DMS79 treated with DMSO at 0.1 percent for 48 hours (cell line): ENCODE measurements at regions not wholly inside any gene's neighbourhood (a gene's known extent, or its start where the extent isn't known, plus 50 kb on each side); places are given as distances from the start of the nearest gene placed in this dataset.
A peak's percentile ranks its signal among the peaks of the same experiment; 100 is the strongest.
"Not testable (repeated sequence)": the region's sequence is repeated elsewhere in the genome, so short reads cannot be mapped to it uniquely, and the experiment has no call there.

Experiments used
- DNase-seq: peaks from one replicate; lab custom pipeline; 2025; lab: John Stamatoyannopoulos, UW

DNA sequence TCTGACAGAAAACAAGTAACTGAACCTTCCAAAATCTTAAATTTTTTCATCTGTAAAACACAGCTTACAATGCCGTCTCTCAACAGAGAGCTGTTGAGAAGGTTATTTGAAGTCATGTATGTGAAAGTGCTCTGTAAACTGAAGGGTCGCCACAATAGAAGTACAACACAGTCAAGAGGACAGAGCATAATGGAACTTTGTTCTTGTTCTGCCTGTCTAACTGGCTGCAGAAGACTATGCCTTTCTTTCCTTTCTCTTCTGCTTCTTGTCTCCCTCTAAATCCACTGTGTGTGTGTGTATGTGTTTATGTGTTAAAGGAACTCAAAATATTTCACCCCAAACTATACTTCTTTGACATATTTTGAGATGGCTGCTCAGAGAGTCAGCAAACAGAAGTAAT lies 365.8 kb upstream of the RND3 start:
- DNase-seq = no peak

GRCh38 chr2:150850641-150851040 lies 363.2 kb upstream of the RND3 start:
- DNase-seq = no peak

DNA sequence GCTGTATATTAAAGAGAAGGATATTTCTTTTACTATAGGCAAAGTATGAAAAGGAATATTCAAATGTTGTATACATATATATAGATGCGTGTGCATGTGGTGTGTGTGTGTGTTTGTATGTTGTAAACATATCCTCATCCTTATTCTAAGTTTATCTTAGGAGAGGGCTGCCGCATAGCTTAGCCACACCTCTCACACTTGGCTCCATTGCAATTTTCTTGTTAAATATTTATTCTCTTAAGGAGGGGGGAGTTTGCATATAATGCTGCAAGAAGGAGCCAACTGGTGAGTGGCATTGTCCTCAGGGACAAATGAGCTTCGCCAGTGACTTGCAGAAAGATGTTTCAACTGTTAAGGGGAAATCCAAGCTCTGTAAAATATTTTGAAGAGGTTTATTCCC lies 360.1 kb upstream of the RND3 start:
- DNase-seq = no peak

DNA sequence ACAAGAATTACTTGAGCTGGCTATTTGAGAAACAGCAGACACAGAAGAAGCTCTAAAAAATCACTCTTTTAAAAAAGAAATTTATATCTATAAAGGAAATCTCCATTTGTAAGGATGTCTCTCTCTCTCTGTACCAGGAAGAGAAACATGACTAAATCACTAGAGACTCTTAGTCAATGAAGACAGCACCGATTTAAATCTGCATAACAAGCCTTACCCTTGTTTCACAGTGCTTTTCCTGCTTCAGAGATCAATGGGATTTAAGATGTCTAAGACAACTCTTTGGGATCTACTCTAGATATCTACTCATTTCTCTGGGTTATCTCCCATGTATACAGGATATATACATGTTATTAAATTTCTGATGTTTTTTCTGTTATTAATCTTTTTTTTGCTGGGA lies 359.2 kb upstream of the RND3 start:
- no peak for DNase-seq

GRCh38 chr2:150832686-150833085 lies 345.2 kb upstream of the RND3 start:
- DNase-seq = no peak

- no peak for DNase-seq
These were observed 336.7 kb upstream of the RND3 start for GRCh38 chr2:150824118-150824517.

GRCh38 chr2:150817422-150817821 lies 330.0 kb upstream of the RND3 start:
- no peak for DNase-seq

- no peak for DNase-seq
These were observed 325.3 kb upstream of the RND3 start for GRCh38 chr2:150812664-150813367.

- DNase-seq = no peak
These were observed 324.6 kb upstream of the RND3 start for GRCh38 chr2:150812066-150812465.

DNA sequence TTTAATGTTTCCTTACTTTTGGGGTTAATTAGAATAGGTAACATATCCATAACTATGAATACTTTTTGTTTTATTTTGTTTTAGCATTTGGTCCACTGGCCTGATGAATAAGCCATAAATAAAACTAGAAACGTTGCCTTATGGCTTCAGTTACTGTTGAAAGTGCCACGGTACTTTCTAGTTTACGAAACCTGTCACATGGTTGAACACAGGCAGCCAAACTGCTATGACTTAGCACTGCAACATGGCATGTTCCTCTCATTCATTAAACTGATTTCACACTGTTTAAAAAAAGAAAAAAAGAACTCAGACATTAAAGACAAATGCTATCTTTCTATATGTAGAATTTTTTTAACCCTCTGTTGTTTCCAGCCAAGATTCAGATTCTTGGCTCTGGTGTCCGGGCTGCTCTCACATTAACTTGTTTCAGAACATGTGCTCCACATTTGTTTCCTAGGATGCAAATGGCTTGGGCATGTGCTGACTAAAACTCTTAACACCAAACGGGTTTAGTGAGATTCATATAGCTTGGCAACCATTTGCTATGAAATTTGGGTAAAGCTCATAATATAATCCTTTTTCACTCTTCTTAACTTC lies 323.9 kb upstream of the RND3 start:
- no peak for DNase-seq

- no peak for DNase-seq
These were observed 321.6 kb upstream of the RND3 start for GRCh38 chr2:150809103-150809502.

GRCh38 chr2:150806336-150806735 lies 318.9 kb upstream of the RND3 start:
- DNase-seq = peak; percentile 94

GRCh38 chr2:150803689-150804398 lies 316.4 kb upstream of the RND3 start:
- DNase-seq = no peak

GRCh38 chr2:150802635-150803034 lies 315.2 kb upstream of the RND3 start:
- DNase-seq = no peak

GRCh38 chr2:150796236-150796635 lies 308.8 kb upstream of the RND3 start:
- DNase-seq = not testable (repeated sequence)

GRCh38 chr2:150792780-150793300 lies 305.4 kb upstream of the RND3 start:
- no peak for DNase-seq

- DNase-seq = no peak
These were observed 304.1 kb upstream of the RND3 start for GRCh38 chr2:150791567-150791966.

- no peak for DNase-seq
These were observed 302.0 kb upstream of the RND3 start for GRCh38 chr2:150789376-150789905.

DNA sequence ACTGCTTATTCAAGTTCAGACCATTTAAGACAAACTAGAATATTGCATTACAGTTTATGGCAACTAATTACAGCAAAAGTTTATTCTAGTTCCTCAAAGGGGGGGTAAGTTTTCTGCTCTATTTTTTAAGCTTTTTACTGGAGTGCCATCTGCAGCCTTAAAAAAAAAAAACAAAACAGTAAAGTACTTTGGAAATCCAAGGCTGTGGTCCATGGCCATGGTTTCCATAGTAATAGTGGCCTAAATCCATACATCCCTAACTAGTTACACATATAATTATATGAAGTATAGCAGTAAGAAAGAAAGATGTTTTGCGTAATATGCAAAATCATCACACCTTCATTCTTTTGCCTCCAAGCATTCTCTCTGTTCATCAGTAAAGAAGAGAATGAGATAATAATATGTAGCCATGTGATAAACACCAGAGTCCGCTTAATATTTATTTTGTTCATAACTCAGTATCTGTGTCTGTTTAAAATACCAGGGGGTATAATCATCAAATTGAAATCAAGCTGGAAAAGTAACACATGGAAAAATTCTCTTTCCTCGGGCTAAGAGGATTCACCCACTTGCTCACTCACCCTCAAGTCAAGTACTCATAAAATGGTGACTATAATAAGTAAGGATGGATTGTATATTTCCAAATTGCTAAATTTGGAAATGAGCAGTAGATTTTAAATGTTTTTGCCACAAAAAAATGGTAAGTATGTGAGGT lies 301.1 kb upstream of the RND3 start:
- peak; percentile 61 for DNase-seq

- no peak for DNase-seq
These were observed 300.1 kb upstream of the RND3 start for GRCh38 chr2:150787353-150788093.

- no peak for DNase-seq
These were observed 296.9 kb upstream of the RND3 start for GRCh38 chr2:150784389-150784788.
